IgD-negative memory B cell (primary cell): ENCODE measurements at regions not wholly inside any gene's neighbourhood (a gene's known extent, or its start where the extent isn't known, plus 50 kb on each side); places are given as distances from the start of the nearest gene placed in this dataset.
"Not testable (repeated sequence)": the region's sequence is repeated elsewhere in the genome, so short reads cannot be mapped to it uniquely, and the experiment has no call there.

Experiments used
- H3K27ac Mint-ChIP-seq, 3 donors: one replicate each; pipeline ENCODE4 v1.8.0; 2020 to 2022; ENCODE audit warnings: mild to moderate bottlenecking in 3 of 3, mixed read lengths in 3 of 3, moderate library complexity in 1 of 3
- H3K27me3 Mint-ChIP-seq: one replicate; pipeline ENCODE4 v1.8.0; 2021; ENCODE audit warnings: mixed read lengths
- H3K36me3 Mint-ChIP-seq: one replicate; pipeline ENCODE4 v1.8.0; 2020; ENCODE audit warnings: mild to moderate bottlenecking, mixed read lengths
- H3K4me1 Mint-ChIP-seq, 3 donors: one replicate each; pipeline ENCODE4 v1.8.0; 2020 to 2022; ENCODE audit warnings: mixed read lengths in 3 of 3, mild to moderate bottlenecking in 1 of 3
- H3K4me3 Mint-ChIP-seq, 4 donors: one replicate each; pipeline ENCODE4 v1.8.0; 2020 to 2022; ENCODE audit warnings: mild to moderate bottlenecking in 4 of 4, mixed read lengths in 4 of 4, moderate library complexity in 3 of 4
- H3K9me3 Mint-ChIP-seq, 3 donors: one replicate each; pipeline ENCODE4 v1.8.0; 2020 to 2021; ENCODE audit warnings: mixed read lengths in 3 of 3, mild to moderate bottlenecking in 1 of 3

- no peak overlapping the region for H3K4me3 Mint-ChIP-seq
- H3K9me3 Mint-ChIP-seq, result peaks cover 0 to 2% (median 0%) of the 10 kb centered on the region in 3 donors
- H3K27ac Mint-ChIP-seq, result no peak overlapping the region
- no peaks in the 10 kb centered on the region for H3K4me1 Mint-ChIP-seq
- no peaks in the 10 kb centered on the region for H3K36me3 Mint-ChIP-seq
- H3K27me3 Mint-ChIP-seq, result peaks cover 2% of the 10 kb centered on the region
Measured at GRCh38 chr1:64348270-64348960, 121.5 kb upstream of the CACHD1 start.

- Mint-ChIP-seq H3K27ac (no peak overlapping the region), H3K27me3 (peaks cover 2% of the 10 kb centered on the region), H3K36me3 (no peaks in the 10 kb centered on the region), H3K9me3 (peaks cover 0 to 2% (median 0%) of the 10 kb centered on the region in 3 donors), H3K4me3 (no peak overlapping the region), H3K4me1 (no peaks in the 10 kb centered on the region)
Measured at GRCh38 chr1:64348961-64349648, 120.8 kb upstream of the CACHD1 start.

DNA sequence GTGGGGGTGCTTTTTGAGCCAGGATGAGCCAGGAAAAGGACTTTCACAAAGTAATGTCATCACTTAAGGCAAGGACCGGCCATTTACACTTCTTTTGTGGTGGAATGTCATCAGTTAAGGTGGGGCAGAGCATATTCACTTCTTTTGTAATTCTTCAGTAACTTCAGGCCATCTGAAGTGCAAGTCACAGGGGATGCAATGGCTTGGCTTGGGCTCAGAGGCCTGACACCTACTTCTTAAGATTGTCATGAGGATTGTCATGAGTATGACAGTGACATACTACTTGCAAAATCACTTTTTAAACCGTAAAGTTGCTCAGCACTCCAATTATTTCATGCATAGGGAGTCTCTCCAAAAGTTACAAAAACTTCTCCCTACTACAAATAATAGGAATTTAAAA lies 114.4 kb upstream of the CACHD1 start:
- not testable (repeated sequence) for H3K27ac Mint-ChIP-seq, H3K9me3 Mint-ChIP-seq, H3K36me3 Mint-ChIP-seq, H3K27me3 Mint-ChIP-seq, H3K4me1 Mint-ChIP-seq, H3K4me3 Mint-ChIP-seq

DNA sequence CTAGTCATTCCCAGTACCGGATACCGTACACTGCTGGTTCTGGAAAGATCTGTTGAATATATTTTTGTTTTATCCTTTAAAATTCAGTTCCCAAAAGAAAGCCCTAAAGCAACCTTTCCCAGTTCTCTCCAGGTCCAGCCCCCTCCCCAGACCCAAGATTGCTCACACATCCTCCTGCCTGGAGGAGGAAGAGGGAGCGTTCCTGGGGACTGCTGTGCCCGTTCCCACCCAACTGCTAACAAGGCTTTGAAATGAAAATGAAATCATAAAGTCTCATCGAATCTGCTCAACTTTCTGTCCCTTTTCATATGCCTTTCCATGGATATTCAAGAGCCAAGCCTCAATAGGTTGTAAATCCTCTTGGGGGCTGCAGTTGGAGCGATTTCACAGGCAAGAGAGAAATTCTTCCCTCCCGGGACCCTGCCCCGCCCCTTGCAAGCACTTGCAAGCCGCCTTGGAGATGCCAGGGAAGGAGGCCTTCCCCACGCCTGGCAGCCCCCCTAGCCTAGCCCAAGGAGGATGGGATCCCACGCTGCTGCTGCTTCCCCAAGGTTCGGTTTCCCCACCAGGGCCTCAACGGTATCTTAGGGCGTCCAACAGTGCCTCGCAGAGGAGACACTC lies 113.2 kb upstream of the CACHD1 start:
- H3K4me3 Mint-ChIP-seq, result no peak overlapping the region
- no peak overlapping the region for H3K27ac Mint-ChIP-seq
- peaks cover 1% of the 10 kb centered on the region for H3K27me3 Mint-ChIP-seq
- no peaks in the 10 kb centered on the region for H3K36me3 Mint-ChIP-seq
- no peaks in the 10 kb centered on the region for H3K4me1 Mint-ChIP-seq
- H3K9me3 Mint-ChIP-seq, result no peaks in the 10 kb centered on the region

GRCh38 chr1:64357422-64357821 lies 112.5 kb upstream of the CACHD1 start:
- Mint-ChIP-seq H3K4me1 (no peaks in the 10 kb centered on the region), H3K4me3 (no peak overlapping the region), H3K36me3 (no peaks in the 10 kb centered on the region), H3K9me3 (peaks cover 0 to 2% (median 0%) of the 10 kb centered on the region in 3 donors), H3K27me3 (peaks cover 1% of the 10 kb centered on the region), H3K27ac (peak overlapping the region in 1 of 3 donors; percentile 73)

- H3K36me3 Mint-ChIP-seq, result no peaks in the 10 kb centered on the region
- no peak overlapping the region for H3K27ac Mint-ChIP-seq
- no peak overlapping the region for H3K4me3 Mint-ChIP-seq
- H3K27me3 Mint-ChIP-seq, result peaks cover 1% of the 10 kb centered on the region
- peaks cover 0 to 2% (median 0%) of the 10 kb centered on the region in 3 donors for H3K9me3 Mint-ChIP-seq
- no peaks in the 10 kb centered on the region for H3K4me1 Mint-ChIP-seq
Measured at GRCh38 chr1:64358692-64359091, 111.2 kb upstream of the CACHD1 start.

DNA sequence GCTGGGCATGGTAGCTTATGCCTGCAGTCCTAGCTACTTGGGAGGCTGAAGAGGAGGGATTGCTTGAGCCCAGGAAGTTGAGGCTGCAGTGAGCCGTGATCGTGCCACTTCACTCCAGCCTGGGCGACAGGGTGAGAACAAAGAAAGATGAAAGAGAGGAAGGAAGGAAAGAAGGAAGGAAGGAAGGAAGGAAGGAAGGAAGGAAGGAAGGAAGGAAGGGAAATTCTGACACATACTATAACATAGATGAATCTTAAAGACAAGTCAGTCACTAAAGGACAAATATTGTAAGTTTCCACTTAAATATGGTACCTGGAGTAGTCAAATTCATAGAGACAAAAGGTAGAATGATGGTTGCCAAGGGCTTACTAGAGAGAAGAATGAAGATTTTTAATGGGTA lies 108.0 kb upstream of the CACHD1 start:
- H3K27me3 Mint-ChIP-seq, result no peaks in the 10 kb centered on the region
- H3K27ac Mint-ChIP-seq, result no peak overlapping the region
- peaks cover 0 to 2% (median 0%) of the 10 kb centered on the region in 3 donors for H3K9me3 Mint-ChIP-seq
- no peaks in the 10 kb centered on the region for H3K36me3 Mint-ChIP-seq
- no peak overlapping the region for H3K4me3 Mint-ChIP-seq
- no peaks in the 10 kb centered on the region for H3K4me1 Mint-ChIP-seq

GRCh38 chr1:64363111-64363510 lies 106.8 kb upstream of the CACHD1 start:
- Mint-ChIP-seq H3K4me3 (no peak overlapping the region), H3K27me3 (no peaks in the 10 kb centered on the region), H3K27ac (no peak overlapping the region), H3K4me1 (no peaks in the 10 kb centered on the region), H3K36me3 (no peaks in the 10 kb centered on the region), H3K9me3 (peaks cover 0 to 2% (median 0%) of the 10 kb centered on the region in 3 donors)

DNA sequence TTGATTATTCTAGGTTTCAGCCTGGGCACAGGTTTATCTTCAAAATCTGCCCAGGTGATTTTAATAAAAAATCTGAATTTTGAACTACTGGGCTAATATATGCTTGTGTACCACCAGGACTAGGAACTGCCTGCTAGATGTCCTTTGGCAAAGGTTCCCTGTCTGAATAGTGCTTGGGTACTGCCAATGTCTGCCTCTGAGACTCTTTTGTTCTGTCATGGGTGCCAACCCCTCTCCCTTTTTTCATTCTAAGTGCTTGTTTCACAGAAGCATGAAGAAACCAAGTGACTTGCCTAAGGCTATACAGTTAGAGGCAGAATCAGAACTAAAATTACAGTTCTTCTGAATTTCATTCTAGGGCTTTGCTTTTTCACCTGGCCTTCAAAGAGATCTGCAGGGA lies 106.3 kb upstream of the CACHD1 start:
- Mint-ChIP-seq H3K27me3 (no peaks in the 10 kb centered on the region), H3K9me3 (peaks cover 0 to 2% (median 0%) of the 10 kb centered on the region in 3 donors), H3K4me1 (no peaks in the 10 kb centered on the region), H3K27ac (no peak overlapping the region), H3K4me3 (no peak overlapping the region), H3K36me3 (no peaks in the 10 kb centered on the region)

DNA sequence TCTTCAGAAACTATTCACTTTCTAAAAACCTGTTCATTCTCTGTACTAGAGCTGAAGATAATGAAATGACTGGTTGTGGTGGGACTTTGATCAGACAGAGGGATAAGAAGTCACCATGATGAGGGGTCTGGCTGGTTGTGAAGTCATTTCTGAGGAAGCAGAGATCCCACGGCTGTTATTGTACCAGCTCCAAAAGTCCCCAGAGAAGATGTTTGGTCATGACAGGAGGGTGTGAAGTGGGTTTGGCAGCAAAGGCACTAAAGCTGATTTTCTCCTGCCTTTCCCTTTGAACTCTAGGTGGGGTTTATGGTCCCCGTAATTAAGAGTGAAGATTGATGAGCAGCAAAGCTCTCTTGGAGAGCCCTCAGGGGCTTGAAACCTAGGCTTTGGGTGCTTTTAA lies 103.1 kb upstream of the CACHD1 start:
- H3K36me3 Mint-ChIP-seq, result no peaks in the 10 kb centered on the region
- H3K4me1 Mint-ChIP-seq, result no peaks in the 10 kb centered on the region
- no peaks in the 10 kb centered on the region for H3K27me3 Mint-ChIP-seq
- H3K9me3 Mint-ChIP-seq, result peaks cover 0 to 1% (median 0%) of the 10 kb centered on the region in 3 donors
- H3K27ac Mint-ChIP-seq, result no peak overlapping the region
- no peak overlapping the region for H3K4me3 Mint-ChIP-seq

DNA sequence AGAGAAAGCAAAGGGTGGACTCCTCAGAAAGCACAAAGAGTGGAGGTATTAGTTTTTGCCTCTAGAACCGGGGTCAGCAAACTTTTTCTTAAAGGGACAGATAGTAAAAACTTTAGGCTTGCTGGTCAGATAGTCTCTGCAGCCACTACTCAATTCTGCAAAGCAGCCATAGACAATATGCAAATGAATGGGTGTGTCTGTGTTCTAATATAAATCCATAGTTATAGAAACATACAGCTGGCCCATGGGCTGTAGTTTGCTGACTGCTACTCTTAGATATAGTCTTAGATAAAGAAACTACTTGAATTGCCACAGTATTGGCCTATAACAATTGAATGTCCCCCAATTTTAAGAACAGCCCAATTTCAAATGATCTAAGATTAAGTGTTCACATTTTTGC lies 101.6 kb upstream of the CACHD1 start:
- Mint-ChIP-seq H3K27me3 (no peaks in the 10 kb centered on the region), H3K4me3 (no peak overlapping the region), H3K9me3 (no peaks in the 10 kb centered on the region)

GRCh38 chr1:64378826-64379225 lies 91.1 kb upstream of the CACHD1 start:
- no peak overlapping the region for H3K27ac Mint-ChIP-seq
- peaks cover 7% of the 10 kb centered on the region for H3K27me3 Mint-ChIP-seq
- peaks cover 0 to 4% (median 0%) of the 10 kb centered on the region in 3 donors for H3K9me3 Mint-ChIP-seq
- H3K4me3 Mint-ChIP-seq, result no peak overlapping the region
- no peaks in the 10 kb centered on the region for H3K4me1 Mint-ChIP-seq
- no peaks in the 10 kb centered on the region for H3K36me3 Mint-ChIP-seq

More for the DNA sequence above, 101.6 kb upstream of the CACHD1 start:
- Mint-ChIP-seq H3K27ac (no peak overlapping the region), H3K4me1 (no peaks in the 10 kb centered on the region), H3K36me3 (no peaks in the 10 kb centered on the region)

GRCh38 chr1:64387389-64388285 lies 82.3 kb upstream of the CACHD1 start:
- Mint-ChIP-seq H3K4me1 (no peaks in the 10 kb centered on the region), H3K36me3 (no peaks in the 10 kb centered on the region), H3K27me3 (no peaks in the 10 kb centered on the region), H3K9me3 (peaks cover 0 to 1% (median 0%) of the 10 kb centered on the region in 3 donors), H3K4me3 (no peak overlapping the region), H3K27ac (no peak overlapping the region)

- H3K27me3 Mint-ChIP-seq, result no peaks in the 10 kb centered on the region
- H3K4me1 Mint-ChIP-seq, result no peaks in the 10 kb centered on the region
- H3K27ac Mint-ChIP-seq, result no peak overlapping the region
- peaks cover 0 to 1% (median 0%) of the 10 kb centered on the region in 3 donors for H3K9me3 Mint-ChIP-seq
- H3K36me3 Mint-ChIP-seq, result no peaks in the 10 kb centered on the region
- H3K4me3 Mint-ChIP-seq, result no peak overlapping the region
Measured at GRCh38 chr1:64388336-64388735, 81.6 kb upstream of the CACHD1 start.

DNA sequence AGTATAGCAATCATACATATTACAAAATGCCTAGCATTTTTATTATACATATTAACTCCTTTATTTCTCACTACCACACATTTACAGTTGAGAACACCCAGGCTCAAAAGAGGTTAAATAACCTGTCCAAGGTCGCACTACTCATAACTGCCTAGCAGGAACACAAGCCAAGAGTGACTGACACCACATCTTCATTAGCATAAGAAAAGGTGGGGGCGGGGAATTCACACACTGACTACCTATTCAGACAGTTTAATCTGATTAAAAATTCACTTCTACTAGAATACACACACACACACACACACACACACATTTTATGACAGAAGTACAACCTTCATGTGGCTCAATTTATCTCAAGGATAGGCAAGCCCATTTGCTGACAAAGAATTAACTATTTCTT lies 77.8 kb upstream of the CACHD1 start:
- Mint-ChIP-seq H3K27me3 (no peaks in the 10 kb centered on the region), H3K4me1 (no peaks in the 10 kb centered on the region), H3K4me3 (no peak overlapping the region), H3K27ac (no peak overlapping the region), H3K36me3 (no peaks in the 10 kb centered on the region), H3K9me3 (peaks cover 0 to 5% (median 0%) of the 10 kb centered on the region in 3 donors)
